H1 (cell line): ENCODE measurements at regions not wholly inside any gene's neighbourhood (a gene's known extent, or its start where the extent isn't known, plus 50 kb on each side); places are given as distances from the start of the nearest gene placed in this dataset.

Experiments
- SP1 ChIP-seq: IDR thresholded peaks from 2 replicates; pipeline ENCODE4 v1.6.1; 2011; ENCODE audit warnings: low read depth, low read length
- TF ChIP-seq, protein P1 (sequence below): fragments of 300-600 bp; sonication (generic); IDR thresholded peaks from 2 replicates; pipeline ENCODE4 v1.7.1; 2012; ENCODE audit warnings: low read length, moderate library complexity, mild to moderate bottlenecking, inconsistent platforms; ENCODE audit not compliant: insufficient replicate concordance

DNA sequence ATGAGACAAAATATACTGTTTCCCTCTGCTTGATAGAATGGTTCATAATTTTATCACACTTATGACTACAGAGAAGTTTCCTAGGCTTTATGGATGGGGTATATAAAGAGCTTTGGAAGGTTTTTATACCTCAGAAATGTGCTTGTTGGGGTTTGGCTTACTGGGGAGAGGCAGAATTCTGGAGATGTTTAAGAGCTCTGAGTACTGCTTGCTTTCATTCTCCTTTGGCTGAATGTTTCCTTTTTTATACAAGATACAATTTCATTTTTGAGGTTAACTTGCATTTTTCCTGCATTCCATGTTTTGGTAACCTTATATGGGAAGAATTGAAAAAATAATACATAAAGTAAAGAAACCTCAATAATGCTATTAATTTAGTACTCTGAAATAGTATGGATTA lies 157.7 kb upstream of the COL11A1 start (continued):
- TF ChIP-seq, protein P1, sequence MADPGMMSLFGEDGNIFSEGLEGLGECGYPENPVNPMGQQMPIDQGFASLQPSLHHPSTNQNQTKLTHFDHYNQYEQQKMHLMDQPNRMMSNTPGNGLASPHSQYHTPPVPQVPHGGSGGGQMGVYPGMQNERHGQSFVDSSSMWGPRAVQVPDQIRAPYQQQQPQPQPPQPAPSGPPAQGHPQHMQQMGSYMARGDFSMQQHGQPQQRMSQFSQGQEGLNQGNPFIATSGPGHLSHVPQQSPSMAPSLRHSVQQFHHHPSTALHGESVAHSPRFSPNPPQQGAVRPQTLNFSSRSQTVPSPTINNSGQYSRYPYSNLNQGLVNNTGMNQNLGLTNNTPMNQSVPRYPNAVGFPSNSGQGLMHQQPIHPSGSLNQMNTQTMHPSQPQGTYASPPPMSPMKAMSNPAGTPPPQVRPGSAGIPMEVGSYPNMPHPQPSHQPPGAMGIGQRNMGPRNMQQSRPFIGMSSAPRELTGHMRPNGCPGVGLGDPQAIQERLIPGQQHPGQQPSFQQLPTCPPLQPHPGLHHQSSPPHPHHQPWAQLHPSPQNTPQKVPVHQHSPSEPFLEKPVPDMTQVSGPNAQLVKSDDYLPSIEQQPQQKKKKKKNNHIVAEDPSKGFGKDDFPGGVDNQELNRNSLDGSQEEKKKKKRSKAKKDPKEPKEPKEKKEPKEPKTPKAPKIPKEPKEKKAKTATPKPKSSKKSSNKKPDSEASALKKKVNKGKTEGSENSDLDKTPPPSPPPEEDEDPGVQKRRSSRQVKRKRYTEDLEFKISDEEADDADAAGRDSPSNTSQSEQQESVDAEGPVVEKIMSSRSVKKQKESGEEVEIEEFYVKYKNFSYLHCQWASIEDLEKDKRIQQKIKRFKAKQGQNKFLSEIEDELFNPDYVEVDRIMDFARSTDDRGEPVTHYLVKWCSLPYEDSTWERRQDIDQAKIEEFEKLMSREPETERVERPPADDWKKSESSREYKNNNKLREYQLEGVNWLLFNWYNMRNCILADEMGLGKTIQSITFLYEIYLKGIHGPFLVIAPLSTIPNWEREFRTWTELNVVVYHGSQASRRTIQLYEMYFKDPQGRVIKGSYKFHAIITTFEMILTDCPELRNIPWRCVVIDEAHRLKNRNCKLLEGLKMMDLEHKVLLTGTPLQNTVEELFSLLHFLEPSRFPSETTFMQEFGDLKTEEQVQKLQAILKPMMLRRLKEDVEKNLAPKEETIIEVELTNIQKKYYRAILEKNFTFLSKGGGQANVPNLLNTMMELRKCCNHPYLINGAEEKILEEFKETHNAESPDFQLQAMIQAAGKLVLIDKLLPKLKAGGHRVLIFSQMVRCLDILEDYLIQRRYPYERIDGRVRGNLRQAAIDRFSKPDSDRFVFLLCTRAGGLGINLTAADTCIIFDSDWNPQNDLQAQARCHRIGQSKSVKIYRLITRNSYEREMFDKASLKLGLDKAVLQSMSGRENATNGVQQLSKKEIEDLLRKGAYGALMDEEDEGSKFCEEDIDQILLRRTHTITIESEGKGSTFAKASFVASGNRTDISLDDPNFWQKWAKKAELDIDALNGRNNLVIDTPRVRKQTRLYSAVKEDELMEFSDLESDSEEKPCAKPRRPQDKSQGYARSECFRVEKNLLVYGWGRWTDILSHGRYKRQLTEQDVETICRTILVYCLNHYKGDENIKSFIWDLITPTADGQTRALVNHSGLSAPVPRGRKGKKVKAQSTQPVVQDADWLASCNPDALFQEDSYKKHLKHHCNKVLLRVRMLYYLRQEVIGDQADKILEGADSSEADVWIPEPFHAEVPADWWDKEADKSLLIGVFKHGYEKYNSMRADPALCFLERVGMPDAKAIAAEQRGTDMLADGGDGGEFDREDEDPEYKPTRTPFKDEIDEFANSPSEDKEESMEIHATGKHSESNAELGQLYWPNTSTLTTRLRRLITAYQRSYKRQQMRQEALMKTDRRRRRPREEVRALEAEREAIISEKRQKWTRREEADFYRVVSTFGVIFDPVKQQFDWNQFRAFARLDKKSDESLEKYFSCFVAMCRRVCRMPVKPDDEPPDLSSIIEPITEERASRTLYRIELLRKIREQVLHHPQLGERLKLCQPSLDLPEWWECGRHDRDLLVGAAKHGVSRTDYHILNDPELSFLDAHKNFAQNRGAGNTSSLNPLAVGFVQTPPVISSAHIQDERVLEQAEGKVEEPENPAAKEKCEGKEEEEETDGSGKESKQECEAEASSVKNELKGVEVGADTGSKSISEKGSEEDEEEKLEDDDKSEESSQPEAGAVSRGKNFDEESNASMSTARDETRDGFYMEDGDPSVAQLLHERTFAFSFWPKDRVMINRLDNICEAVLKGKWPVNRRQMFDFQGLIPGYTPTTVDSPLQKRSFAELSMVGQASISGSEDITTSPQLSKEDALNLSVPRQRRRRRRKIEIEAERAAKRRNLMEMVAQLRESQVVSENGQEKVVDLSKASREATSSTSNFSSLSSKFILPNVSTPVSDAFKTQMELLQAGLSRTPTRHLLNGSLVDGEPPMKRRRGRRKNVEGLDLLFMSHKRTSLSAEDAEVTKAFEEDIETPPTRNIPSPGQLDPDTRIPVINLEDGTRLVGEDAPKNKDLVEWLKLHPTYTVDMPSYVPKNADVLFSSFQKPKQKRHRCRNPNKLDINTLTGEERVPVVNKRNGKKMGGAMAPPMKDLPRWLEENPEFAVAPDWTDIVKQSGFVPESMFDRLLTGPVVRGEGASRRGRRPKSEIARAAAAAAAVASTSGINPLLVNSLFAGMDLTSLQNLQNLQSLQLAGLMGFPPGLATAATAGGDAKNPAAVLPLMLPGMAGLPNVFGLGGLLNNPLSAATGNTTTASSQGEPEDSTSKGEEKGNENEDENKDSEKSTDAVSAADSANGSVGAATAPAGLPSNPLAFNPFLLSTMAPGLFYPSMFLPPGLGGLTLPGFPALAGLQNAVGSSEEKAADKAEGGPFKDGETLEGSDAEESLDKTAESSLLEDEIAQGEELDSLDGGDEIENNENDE, result no peak
- no peak for TF ChIP-seq SP1
- TF ChIP-seq, all 59 proteins: peak for 0
